ENCODE measurements at regions not wholly inside any gene's neighbourhood (a gene's known extent, or its start where the extent isn't known, plus 50 kb on each side); places are given as distances from the start of the nearest gene placed in this dataset.
"Not testable (repeated sequence)": the region's sequence is repeated elsewhere in the genome, so short reads cannot be mapped to it uniquely, and the experiment has no call there.

DNA sequence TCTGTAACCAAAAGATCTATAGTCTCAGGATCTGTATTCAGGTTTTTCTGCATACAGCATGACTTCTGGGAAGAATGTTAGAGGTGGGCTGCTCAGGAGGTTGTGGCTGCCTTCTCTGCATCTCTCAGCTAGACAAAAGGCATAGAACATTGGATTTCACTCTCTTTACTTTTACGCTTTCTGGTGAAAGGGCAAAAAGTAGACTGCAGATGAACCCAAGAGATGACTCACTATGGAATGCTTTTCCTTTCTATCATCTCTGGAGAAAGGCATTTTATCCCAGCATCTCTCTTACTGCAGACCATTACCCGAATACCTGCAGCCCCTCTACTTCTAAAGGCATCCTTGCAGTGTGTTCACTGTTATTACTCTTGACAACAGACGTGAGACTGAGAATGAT lies 222.2 kb downstream of the WNT5A start:
- FAIRE-seq = no peak
- H3K27ac ChIP-seq (ENCODE audit: low read depth in 2 of 2, low read length in 2 of 2) = no peak overlapping the region
- no peaks in the 10 kb centered on the region for H3K36me3 ChIP-seq (ENCODE audit: control insufficient read depth in 2 of 3, insufficient read depth in 3 of 3, low read length in 3 of 3)
- DNase-seq = no peak
- H3K9ac ChIP-seq (ENCODE audit: low read length in 3 of 3) = no peak overlapping the region
- H3K27me3 ChIP-seq (ENCODE audit: control insufficient read depth, insufficient read depth, low read length) = no peaks in the 10 kb centered on the region
- H3K9me3 ChIP-seq (ENCODE audit: control insufficient read depth in 2 of 3, insufficient read depth in 1 of 3, low read length in 3 of 3) = no peaks in the 10 kb centered on the region
- H3K4me3 ChIP-seq (ENCODE audit: low read length in 3 of 3) = no peak overlapping the region
- intact Hi-C loops (cut with DNase I) = no loop called here
- TF ChIP-seq, protein P1, sequence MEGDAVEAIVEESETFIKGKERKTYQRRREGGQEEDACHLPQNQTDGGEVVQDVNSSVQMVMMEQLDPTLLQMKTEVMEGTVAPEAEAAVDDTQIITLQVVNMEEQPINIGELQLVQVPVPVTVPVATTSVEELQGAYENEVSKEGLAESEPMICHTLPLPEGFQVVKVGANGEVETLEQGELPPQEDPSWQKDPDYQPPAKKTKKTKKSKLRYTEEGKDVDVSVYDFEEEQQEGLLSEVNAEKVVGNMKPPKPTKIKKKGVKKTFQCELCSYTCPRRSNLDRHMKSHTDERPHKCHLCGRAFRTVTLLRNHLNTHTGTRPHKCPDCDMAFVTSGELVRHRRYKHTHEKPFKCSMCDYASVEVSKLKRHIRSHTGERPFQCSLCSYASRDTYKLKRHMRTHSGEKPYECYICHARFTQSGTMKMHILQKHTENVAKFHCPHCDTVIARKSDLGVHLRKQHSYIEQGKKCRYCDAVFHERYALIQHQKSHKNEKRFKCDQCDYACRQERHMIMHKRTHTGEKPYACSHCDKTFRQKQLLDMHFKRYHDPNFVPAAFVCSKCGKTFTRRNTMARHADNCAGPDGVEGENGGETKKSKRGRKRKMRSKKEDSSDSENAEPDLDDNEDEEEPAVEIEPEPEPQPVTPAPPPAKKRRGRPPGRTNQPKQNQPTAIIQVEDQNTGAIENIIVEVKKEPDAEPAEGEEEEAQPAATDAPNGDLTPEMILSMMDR (IDR thresholded peaks at IDR 0.05; ENCODE audit: borderline replicate concordance, extremely low read depth, insufficient read depth) = no peak
- no peaks in the 10 kb centered on the region for H3K4me1 ChIP-seq (ENCODE audit: control insufficient read depth in 2 of 3, insufficient read depth in 2 of 3, low read depth in 1 of 3, low read length in 3 of 3)

DNA sequence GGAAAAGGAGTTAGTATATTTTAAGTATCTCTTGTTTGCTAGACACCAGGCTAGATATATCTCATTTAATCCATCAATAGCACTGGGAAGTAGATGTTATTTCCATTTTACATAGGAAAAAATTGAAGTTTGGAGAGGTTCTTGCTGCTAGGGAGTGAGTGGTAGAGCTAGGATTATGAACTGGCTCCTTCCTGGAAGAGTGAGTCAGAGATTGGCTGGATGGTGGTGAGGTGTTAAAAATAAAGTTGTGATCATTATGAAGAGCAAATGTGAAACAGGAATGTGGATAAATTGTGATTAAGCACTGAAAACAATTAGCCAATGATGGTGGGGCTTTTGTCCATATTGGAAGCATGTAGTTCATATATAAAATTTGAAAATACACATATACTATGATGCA lies 234.2 kb downstream of the WNT5A start:
- Histone ChIP-seq H3K27me3 (ENCODE audit: control insufficient read depth, insufficient read depth, low read length) (no peaks in the 10 kb centered on the region), H3K9ac (ENCODE audit: low read length in 3 of 3) (no peak overlapping the region), H3K4me1 (ENCODE audit: control insufficient read depth in 2 of 3, insufficient read depth in 2 of 3, low read depth in 1 of 3, low read length in 3 of 3) (no peaks in the 10 kb centered on the region), H3K9me3 (ENCODE audit: control insufficient read depth in 2 of 3, insufficient read depth in 1 of 3, low read length in 3 of 3) (peaks cover 0 to 2% (median 0%) of the 10 kb centered on the region in 3 donors), H3K27ac (ENCODE audit: low read depth in 2 of 2, low read length in 2 of 2) (no peak overlapping the region), H3K36me3 (ENCODE audit: control insufficient read depth in 2 of 3, insufficient read depth in 3 of 3, low read length in 3 of 3) (no peaks in the 10 kb centered on the region), H3K4me3 (ENCODE audit: low read length in 3 of 3) (no peak overlapping the region)
- no peak for FAIRE-seq
- intact Hi-C loops (cut with DNase I) = no loop called here
- no peak for DNase-seq
- TF ChIP-seq, protein P1 (IDR thresholded peaks at IDR 0.05; ENCODE audit: borderline replicate concordance, extremely low read depth, insufficient read depth) = no peak

DNA sequence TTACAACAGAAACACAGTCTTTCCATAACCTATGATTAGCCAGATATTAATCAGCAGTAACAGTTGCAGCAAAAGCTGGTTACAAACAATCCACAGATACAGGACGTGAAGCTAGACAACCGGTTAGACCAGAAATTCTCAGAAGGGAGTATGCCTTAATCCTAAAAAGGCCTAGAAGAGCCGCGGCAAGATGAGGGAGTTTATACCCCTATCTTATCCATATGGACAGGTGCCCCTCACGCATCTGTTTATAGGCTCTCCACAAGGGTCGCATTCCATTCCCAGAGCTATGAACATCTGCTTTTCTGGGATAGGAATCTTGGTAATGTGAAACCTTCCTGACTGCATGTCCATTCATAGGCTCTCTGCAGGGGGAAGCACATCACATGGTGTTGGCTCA lies 237.9 kb downstream of the WNT5A start:
- DNase-seq; intact Hi-C loops (cut with DNase I); H3K4me1 ChIP-seq (ENCODE audit: control insufficient read depth in 2 of 3, insufficient read depth in 2 of 3, low read depth in 1 of 3, low read length in 3 of 3); H3K36me3 ChIP-seq (ENCODE audit: control insufficient read depth in 2 of 3, insufficient read depth in 3 of 3, low read length in 3 of 3); H3K4me3 ChIP-seq (ENCODE audit: low read length in 3 of 3); H3K27me3 ChIP-seq (ENCODE audit: control insufficient read depth, insufficient read depth, low read length); FAIRE-seq; H3K27ac ChIP-seq (ENCODE audit: low read depth in 2 of 2, low read length in 2 of 2); H3K9me3 ChIP-seq (ENCODE audit: control insufficient read depth in 2 of 3, insufficient read depth in 1 of 3, low read length in 3 of 3); H3K9ac ChIP-seq (ENCODE audit: low read length in 3 of 3): not testable (repeated sequence)

DNA sequence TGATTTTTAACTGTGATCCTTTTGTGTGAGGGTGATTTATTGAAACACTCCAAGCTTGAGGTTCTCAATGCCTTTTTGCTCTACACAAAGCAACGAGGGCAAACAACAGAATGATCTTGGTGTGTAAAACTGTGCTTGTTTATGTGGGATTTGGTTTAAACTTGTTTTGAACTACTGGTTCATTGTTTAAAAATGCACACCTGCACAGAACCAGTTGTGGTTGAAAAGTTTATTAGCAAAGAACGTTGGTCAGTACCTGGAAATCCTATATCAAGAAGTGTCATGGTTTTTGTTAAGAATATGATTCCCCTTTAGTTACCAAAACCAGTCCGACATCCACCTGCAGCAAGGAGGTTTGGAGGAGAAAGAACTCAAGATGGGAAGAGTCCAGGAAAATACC lies 239.4 kb downstream of the WNT5A start:
- no peaks in the 10 kb centered on the region for H3K36me3 ChIP-seq (ENCODE audit: control insufficient read depth in 2 of 3, insufficient read depth in 3 of 3, low read length in 3 of 3)
- intact Hi-C loops (cut with DNase I) = no loop called here
- peaks cover 0 to 2% (median 0%) of the 10 kb centered on the region in 3 donors for H3K9me3 ChIP-seq (ENCODE audit: control insufficient read depth in 2 of 3, insufficient read depth in 1 of 3, low read length in 3 of 3)
- no peak overlapping the region for H3K9ac ChIP-seq (ENCODE audit: low read length in 3 of 3)
- H3K4me3 ChIP-seq (ENCODE audit: low read length in 3 of 3) = no peak overlapping the region
- H3K27ac ChIP-seq (ENCODE audit: low read depth in 2 of 2, low read length in 2 of 2) = no peak overlapping the region
- FAIRE-seq = no peak
- no peaks in the 10 kb centered on the region for H3K4me1 ChIP-seq (ENCODE audit: control insufficient read depth in 2 of 3, insufficient read depth in 2 of 3, low read depth in 1 of 3, low read length in 3 of 3)
- TF ChIP-seq, protein P1 (IDR thresholded peaks at IDR 0.05; ENCODE audit: borderline replicate concordance, extremely low read depth, insufficient read depth) = no peak
- no peak for DNase-seq
- no peaks in the 10 kb centered on the region for H3K27me3 ChIP-seq (ENCODE audit: control insufficient read depth, insufficient read depth, low read length)
